HG02943 (cell line): ENCODE measurements at regions not wholly inside any gene's neighbourhood (a gene's known extent, or its start where the extent isn't known, plus 50 kb on each side); places are given as distances from the start of the nearest gene placed in this dataset.

Experiments
- ATAC-seq: cut with Tn5 transposase; IDR thresholded peaks from one replicate; pipeline ENCODE4 v1.9.1; 2021; ENCODE audit warnings: mild to moderate bottlenecking, low read depth, moderate library complexity; ENCODE audit not compliant: unreplicated experiment

- no peak for ATAC-seq
These were observed 52.0 kb upstream of the KCNA1 start for GRCh38 chr12:4857472-4858291.

DNA sequence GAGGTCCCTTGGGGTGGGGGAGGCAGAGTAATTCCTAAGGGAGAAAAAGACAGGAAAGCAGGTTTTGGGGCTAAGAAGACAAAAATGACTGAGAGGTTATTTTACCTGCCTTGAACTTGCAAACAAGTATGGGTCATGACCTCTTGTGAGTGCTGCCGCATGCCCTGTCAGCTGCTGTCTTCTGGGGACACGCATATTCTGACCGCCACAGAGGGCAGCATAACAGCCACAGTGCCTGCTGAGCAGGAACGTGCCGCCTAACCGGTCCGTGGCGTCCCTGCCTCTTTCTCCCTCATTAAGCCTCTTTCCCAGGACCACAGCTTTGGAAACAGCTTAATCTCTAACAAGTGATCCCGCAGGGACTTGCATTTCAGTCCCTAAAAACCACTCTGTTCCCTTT lies 51.3 kb upstream of the KCNA1 start:
- ATAC-seq, result no peak

DNA sequence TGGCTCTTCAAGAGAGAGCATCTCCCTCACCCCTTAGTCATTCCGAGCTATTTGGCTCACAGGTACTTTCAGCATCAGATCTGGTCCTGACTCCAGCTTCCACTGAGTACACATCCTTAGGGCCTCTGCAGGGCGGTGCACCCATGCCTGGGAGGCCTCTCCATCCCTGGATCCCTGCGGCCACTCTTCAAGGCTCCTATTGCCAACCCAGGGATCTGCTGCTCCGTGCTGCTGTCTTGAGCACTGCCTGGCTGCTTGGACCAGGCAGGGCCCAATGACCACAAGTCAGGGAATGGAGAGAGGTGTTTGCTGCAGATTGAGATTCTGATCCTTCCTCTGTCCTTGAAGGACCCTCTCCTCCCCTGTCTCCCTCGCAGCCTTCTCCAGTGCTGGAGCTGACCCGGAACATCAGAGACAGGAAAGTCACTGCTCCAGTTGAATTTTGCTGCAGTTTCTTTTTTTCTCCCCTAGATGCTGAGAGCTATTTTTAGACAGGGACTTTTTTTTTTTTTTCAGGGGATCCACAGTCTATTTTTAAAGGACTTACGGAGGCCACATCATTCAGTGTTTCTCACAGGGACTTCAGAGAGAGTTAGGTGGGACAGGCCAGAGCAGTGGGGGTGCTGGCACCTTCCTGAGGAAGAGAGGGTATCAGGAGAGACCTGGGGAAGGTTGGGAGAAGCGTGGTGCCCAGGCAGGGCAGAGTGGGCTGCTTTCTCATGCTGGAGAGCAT lies 50.1 kb upstream of the KCNA1 start:
- ATAC-seq, result no peak
